ENCODE measurements at regions not wholly inside any gene's neighbourhood (a gene's known extent, or its start where the extent isn't known, plus 50 kb on each side); places are given as distances from the start of the nearest gene placed in this dataset.

GRCh38 chr14:38860530-38860929 lies 242.5 kb downstream of the SEC23A start:
- intact Hi-C loops (cut with DNase I, micrococcal nuclease), result no loop called here

GRCh38 chr14:38856798-38857197 lies 246.2 kb downstream of the SEC23A start:
- intact Hi-C loops (cut with DNase I, micrococcal nuclease), result no loop called here

More at GRCh38 chr14:38860530-38860929, 242.5 kb downstream of the SEC23A start:
- ATAC-seq (no peak), DNase-seq (no peak)

GRCh38 chr14:38855513-38855912 lies 247.5 kb downstream of the SEC23A start:
- ATAC-seq, result no peak
- no peak for DNase-seq
- intact Hi-C loops (cut with DNase I, micrococcal nuclease), result no loop called here

More at GRCh38 chr14:38856798-38857197, 246.2 kb downstream of the SEC23A start:
- ATAC-seq (no peak), DNase-seq (no peak)

- intact Hi-C loops (cut with DNase I, micrococcal nuclease), result no loop called here
- ATAC-seq, result no peak
Observed at GRCh38 chr14:38851111-38851510, 251.9 kb downstream of the SEC23A start.

GRCh38 chr14:38850664-38851063 lies 252.4 kb downstream of the SEC23A start:
- no peak for ATAC-seq
- intact Hi-C loops (cut with DNase I, micrococcal nuclease), result no loop called here

More at GRCh38 chr14:38851111-38851510, 251.9 kb downstream of the SEC23A start:
- DNase-seq, result no peak

GRCh38 chr14:38848243-38848935 lies 254.6 kb downstream of the SEC23A start:
- intact Hi-C loops (cut with DNase I, micrococcal nuclease), result no loop called here
- no peak for DNase-seq
- no peak for ATAC-seq

More at GRCh38 chr14:38850664-38851063, 252.4 kb downstream of the SEC23A start:
- DNase-seq, result no peak

GRCh38 chr14:38847161-38847560 lies 255.9 kb downstream of the SEC23A start:
- no peak for ATAC-seq
- intact Hi-C loops (cut with DNase I, micrococcal nuclease), result no loop called here
- DNase-seq, result no peak

- intact Hi-C loops (cut with DNase I, micrococcal nuclease), result no loop called here
- DNase-seq (peak in 1 of 2 donors; percentile 40), ATAC-seq (peak; percentile 90)
Observed at GRCh38 chr14:38839694-38840365, 263.2 kb downstream of the SEC23A start.

GRCh38 chr14:38838979-38839323 lies 264.1 kb downstream of the SEC23A start:
- intact Hi-C loops (cut with DNase I, micrococcal nuclease), result no loop called here
- no peak for ATAC-seq
- no peak for DNase-seq

GRCh38 chr14:38838049-38838978 lies 264.7 kb downstream of the SEC23A start:
- peak; percentile 66 for ATAC-seq
- intact Hi-C loops (cut with DNase I, micrococcal nuclease), result no loop called here
- peak; percentile 51 to 62 for DNase-seq

GRCh38 chr14:38837343-38838048 lies 265.5 kb downstream of the SEC23A start:
- ATAC-seq (peak; percentile 65), DNase-seq (peak; percentile 34 to 49)
- intact Hi-C loops (cut with DNase I, micrococcal nuclease), result no loop called here

GRCh38 chr14:38836539-38836938 lies 266.5 kb downstream of the SEC23A start:
- no peak for ATAC-seq
- DNase-seq, result no peak
- intact Hi-C loops (cut with DNase I, micrococcal nuclease), result no loop called here

GRCh38 chr14:38835874-38836273 lies 267.2 kb downstream of the SEC23A start:
- no peak for DNase-seq
- no peak for ATAC-seq

GRCh38 chr14:38828183-38828827 lies 274.7 kb downstream of the SEC23A start:
- intact Hi-C loops (cut with DNase I, micrococcal nuclease), result no loop called here
- ATAC-seq (no peak), DNase-seq (no peak)

More at GRCh38 chr14:38835874-38836273, 267.2 kb downstream of the SEC23A start:
- intact Hi-C loops (cut with DNase I, micrococcal nuclease), result no loop called here

GRCh38 chr14:38824706-38825105 lies 278.3 kb downstream of the SEC23A start:
- intact Hi-C loops (cut with DNase I, micrococcal nuclease), result no loop called here
- DNase-seq (no peak), ATAC-seq (no peak)

- no peak for ATAC-seq
- intact Hi-C loops (cut with DNase I, micrococcal nuclease), result no loop called here
- DNase-seq, result no peak
Observed at GRCh38 chr14:38818555-38818954, 284.5 kb downstream of the SEC23A start.

- intact Hi-C loops (cut with DNase I, micrococcal nuclease), result no loop called here
- ATAC-seq, result peak; percentile 98
- peak; percentile 81 to 88 for DNase-seq
Observed at GRCh38 chr14:38808734-38809455, 294.1 kb downstream of the SEC23A start.

GRCh38 chr14:38799671-38800070 lies 303.4 kb downstream of the SEC23A start:
- DNase-seq, result no peak
- intact Hi-C loops (cut with DNase I, micrococcal nuclease), result no loop called here
- ATAC-seq, result no peak
